Breast epithelium (tissue), 3 donors: ENCODE measurements at regions not wholly inside any gene's neighbourhood (a gene's known extent, or its start where the extent isn't known, plus 50 kb on each side); places are given as distances from the start of the nearest gene placed in this dataset.

ENCODE experiments used
- CTCF ChIP-seq, 3 donors: fragments of 450-650 bp; IDR thresholded peaks; one replicate each; pipeline ENCODE4 v1.5.1; 2016 to 2017; ENCODE audit warnings: antibody characterized with exemption in 3 of 3, mild to moderate bottlenecking in 3 of 3, moderate library complexity in 3 of 3
- POLR2A ChIP-seq: fragments of 450-650 bp; IDR thresholded peaks from one replicate; pipeline ENCODE4 v1.6.1; 2016; ENCODE audit warnings: antibody characterized with exemption, mild to moderate bottlenecking, moderate library complexity

GRCh38 chr15:20369500-20369899 lies 172.1 kb downstream of the GOLGA6L6 start:
- TF ChIP-seq POLR2A = no peak
- TF ChIP-seq CTCF (IDR thresholded peaks at IDR 0.05) = no peak
